ENCODE measurements at regions not wholly inside any gene's neighbourhood (a gene's known extent, or its start where the extent isn't known, plus 50 kb on each side); places are given as distances from the start of the nearest gene placed in this dataset.
"Not testable (repeated sequence)": the region's sequence is repeated elsewhere in the genome, so short reads cannot be mapped to it uniquely, and the experiment has no call there.

DNA sequence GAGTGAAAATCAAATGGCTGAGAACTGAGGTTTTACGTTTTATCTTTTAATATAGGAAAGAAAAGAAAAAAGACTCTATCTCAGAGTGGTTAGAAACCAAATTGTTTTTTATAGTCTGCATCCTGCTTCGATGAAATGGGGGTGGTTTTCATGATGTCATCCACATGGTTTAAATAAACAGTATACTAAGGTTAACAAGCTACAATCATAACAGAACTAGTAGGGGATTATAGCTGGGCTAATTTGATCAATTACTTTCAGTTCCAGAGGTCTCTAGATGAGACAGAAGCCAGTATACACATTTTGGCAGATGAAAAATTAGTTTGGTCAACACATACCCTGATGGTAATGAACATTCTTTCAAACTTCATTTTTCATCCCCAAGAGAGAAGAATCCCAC is 106.3 kb upstream of the SNX2 start:
- H3K4me3 ChIP-seq, result no peak overlapping the region
- no peaks in the 10 kb centered on the region for H3K9me3 ChIP-seq
- no peak for TF ChIP-seq EP300 (IDR thresholded peaks at IDR 0.05)
- TF ChIP-seq POLR2A (IDR thresholded peaks at IDR 0.05), result no peak
- TF ChIP-seq POLR2AphosphoS5 (IDR thresholded peaks at IDR 0.05), result no peak
- TF ChIP-seq, protein P1, sequence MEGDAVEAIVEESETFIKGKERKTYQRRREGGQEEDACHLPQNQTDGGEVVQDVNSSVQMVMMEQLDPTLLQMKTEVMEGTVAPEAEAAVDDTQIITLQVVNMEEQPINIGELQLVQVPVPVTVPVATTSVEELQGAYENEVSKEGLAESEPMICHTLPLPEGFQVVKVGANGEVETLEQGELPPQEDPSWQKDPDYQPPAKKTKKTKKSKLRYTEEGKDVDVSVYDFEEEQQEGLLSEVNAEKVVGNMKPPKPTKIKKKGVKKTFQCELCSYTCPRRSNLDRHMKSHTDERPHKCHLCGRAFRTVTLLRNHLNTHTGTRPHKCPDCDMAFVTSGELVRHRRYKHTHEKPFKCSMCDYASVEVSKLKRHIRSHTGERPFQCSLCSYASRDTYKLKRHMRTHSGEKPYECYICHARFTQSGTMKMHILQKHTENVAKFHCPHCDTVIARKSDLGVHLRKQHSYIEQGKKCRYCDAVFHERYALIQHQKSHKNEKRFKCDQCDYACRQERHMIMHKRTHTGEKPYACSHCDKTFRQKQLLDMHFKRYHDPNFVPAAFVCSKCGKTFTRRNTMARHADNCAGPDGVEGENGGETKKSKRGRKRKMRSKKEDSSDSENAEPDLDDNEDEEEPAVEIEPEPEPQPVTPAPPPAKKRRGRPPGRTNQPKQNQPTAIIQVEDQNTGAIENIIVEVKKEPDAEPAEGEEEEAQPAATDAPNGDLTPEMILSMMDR (IDR thresholded peaks at IDR 0.05), result no peak
- H3K27me3 ChIP-seq, result no peaks in the 10 kb centered on the region
- no peak for ATAC-seq
- no peaks in the 10 kb centered on the region for H3K36me3 ChIP-seq
- 33 to 37% methylated on average over 2 of the region's 2 CpGs for WGBS, 2 donors (ENCODE audit: low coverage in 1 of 2)
- H3K27ac ChIP-seq, result no peak overlapping the region
- no peaks in the 10 kb centered on the region for H3K4me1 ChIP-seq

DNA sequence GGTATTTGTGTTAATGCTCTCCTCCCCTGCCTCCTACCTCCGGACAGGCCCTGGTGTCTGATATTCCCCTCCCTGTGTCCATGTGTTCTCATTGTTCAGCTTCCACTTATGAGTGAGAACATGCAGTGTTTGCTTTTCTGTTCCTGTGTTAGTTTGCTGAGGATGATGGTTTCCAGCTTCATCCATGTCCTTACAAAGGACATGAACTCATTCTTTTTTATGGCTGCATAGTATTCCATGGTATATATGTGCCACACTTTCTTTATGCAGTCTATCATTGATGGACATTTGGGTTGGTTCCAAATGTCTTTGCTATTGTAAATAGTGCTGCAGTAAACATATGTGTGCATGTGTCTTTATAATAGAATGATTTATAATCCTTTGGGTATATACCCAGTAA is 105.2 kb upstream of the SNX2 start:
- H3K27me3 ChIP-seq, H3K27ac ChIP-seq, H3K9me3 ChIP-seq, ATAC-seq, H3K36me3 ChIP-seq, H3K4me1 ChIP-seq, H3K4me3 ChIP-seq: not testable (repeated sequence)
- 33 to 73% methylated on average over 1 of the region's 1 CpG for WGBS, 2 donors (ENCODE audit: low coverage in 1 of 2)

DNA sequence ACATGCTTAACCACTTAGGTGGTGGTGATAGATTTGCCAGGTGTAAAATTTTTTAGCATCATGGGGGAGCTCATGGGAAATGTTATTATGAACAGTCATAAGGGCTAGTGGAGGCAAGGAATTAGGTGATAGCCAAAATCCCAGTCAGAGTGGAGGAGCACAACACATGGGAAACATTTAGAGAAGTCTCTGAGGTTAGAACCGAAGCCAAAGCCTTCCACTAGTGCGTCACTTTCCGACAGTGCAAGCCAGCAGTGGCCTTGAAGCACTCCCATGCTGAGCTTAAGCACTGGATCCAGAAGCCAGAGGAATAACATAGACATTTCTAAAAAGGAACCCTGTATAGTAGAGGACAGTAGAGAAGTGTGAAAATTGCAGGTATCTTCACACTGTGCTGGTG is 101.5 kb upstream of the SNX2 start:
- no peaks in the 10 kb centered on the region for H3K4me1 ChIP-seq
- ATAC-seq, result peak; percentile 65
- peaks cover 5% of the 10 kb centered on the region for H3K27me3 ChIP-seq
- 57 to 79% methylated on average over 3 of the region's 3 CpGs for WGBS, 2 donors (ENCODE audit: low coverage in 1 of 2)
- H3K9me3 ChIP-seq, result no peaks in the 10 kb centered on the region
- H3K36me3 ChIP-seq, result no peaks in the 10 kb centered on the region
- no peak overlapping the region for H3K4me3 ChIP-seq
- no peak overlapping the region for H3K27ac ChIP-seq
- TF ChIP-seq POLR2AphosphoS5 (IDR thresholded peaks at IDR 0.05) (no peak), POLR2A (IDR thresholded peaks at IDR 0.05) (no peak), EP300 (IDR thresholded peaks at IDR 0.05) (no peak)
- TF ChIP-seq, protein P1 (IDR thresholded peaks at IDR 0.05), result no peak

DNA sequence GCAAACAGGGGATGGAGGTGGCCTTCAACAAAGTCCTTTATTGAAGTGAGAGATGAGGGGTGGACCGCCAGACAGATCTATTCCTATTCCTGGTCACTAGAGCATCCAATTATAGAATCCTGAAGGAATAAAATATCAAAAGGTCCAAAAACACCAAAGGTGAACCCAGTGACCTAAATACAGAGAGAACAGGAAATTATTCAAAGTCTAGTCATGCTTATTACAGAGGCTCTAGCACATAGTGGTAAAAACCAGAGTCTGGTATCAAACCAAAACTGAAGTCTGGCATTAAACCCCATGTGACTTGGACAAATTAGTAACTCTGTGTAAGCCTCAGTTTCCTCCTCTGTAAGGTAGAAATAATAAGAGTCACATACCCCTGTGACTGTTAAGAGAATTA is 100.5 kb upstream of the SNX2 start:
- no peak for ATAC-seq
- no peak overlapping the region for H3K4me3 ChIP-seq
- WGBS, 2 donors (ENCODE audit: low coverage in 1 of 2), result 100% methylated on average over 1 of the region's 1 CpG; no CpG with 5 or more reads in 1 of the 2 donors
- peaks cover 5% of the 10 kb centered on the region for H3K27me3 ChIP-seq
- TF ChIP-seq POLR2AphosphoS5 (IDR thresholded peaks at IDR 0.05), result no peak
- no peaks in the 10 kb centered on the region for H3K9me3 ChIP-seq
- no peaks in the 10 kb centered on the region for H3K4me1 ChIP-seq
- no peak overlapping the region for H3K27ac ChIP-seq
- H3K36me3 ChIP-seq, result no peaks in the 10 kb centered on the region

DNA sequence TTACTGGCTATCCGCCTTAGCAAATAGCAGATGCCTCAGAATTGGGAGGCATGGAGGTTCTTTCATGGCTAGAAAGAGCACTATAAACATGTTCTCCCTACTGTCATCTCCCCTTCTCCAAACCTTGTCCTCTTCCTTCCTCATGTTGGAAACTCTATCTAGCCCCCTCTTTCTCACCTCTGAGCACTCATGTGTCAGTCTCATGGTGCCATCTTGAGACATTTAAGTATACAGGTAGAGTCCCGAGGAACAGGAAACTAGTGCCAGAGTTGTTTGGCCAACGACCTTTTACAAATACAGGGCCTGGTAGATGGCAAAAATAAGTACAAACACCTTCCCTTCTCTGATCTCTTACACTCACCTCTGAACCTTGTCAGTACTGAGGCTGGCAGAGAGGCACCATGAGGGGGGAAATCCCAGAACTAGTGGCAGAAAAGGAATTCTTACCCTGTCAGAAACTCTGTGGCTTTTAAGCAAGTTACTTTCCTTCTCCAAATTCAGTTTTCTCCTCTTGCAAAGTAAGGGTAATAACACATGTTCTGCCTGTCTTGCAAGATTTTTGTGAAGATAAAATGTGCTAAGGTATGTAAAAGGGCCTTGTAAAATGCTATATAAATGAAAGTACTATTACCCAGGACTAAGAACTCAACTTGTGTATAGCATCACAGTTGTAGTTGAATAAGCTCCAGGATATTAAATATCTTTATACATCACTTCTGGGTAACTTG is 94.1 kb upstream of the SNX2 start:
- H3K27me3 ChIP-seq, result peaks cover 4% of the 10 kb centered on the region
- ATAC-seq, result no peak
- no peak for TF ChIP-seq POLR2AphosphoS5 (IDR thresholded peaks at IDR 0.05)
- TF ChIP-seq, protein P1 (IDR thresholded peaks at IDR 0.05), result no peak
- TF ChIP-seq POLR2A (IDR thresholded peaks at IDR 0.05), result no peak
- no peak for TF ChIP-seq EP300 (IDR thresholded peaks at IDR 0.05)
- no peaks in the 10 kb centered on the region for H3K36me3 ChIP-seq
- no peaks in the 10 kb centered on the region for H3K4me1 ChIP-seq
- no peak overlapping the region for H3K4me3 ChIP-seq
- WGBS, 2 donors (ENCODE audit: low coverage in 1 of 2), result 67 to 69% methylated on average over 2 to 3 of the region's 3 CpGs
- no peaks in the 10 kb centered on the region for H3K9me3 ChIP-seq
- no peak overlapping the region for H3K27ac ChIP-seq

DNA sequence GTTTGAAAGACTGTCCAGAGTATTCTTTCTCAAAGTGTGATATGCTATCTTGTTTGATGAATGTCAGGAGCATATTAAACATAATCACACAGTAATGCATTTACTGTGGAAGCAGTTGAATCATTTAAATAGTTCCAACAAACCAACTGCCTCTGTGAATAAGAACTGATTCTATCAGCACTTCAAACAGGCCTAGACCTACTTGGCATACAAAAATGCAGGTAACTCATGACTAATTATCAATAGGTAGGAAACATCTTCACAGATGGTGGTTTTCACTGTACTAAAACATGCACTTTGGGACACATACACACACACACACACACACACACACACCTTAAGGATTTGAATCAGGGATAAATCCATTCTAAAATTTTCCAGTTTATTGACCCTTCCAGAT is 91.2 kb upstream of the SNX2 start:
- ATAC-seq, result no peak
- no peaks in the 10 kb centered on the region for H3K9me3 ChIP-seq
- no peak overlapping the region for H3K27ac ChIP-seq
- H3K4me3 ChIP-seq, result no peak overlapping the region
- no peaks in the 10 kb centered on the region for H3K36me3 ChIP-seq
- TF ChIP-seq EP300 (IDR thresholded peaks at IDR 0.05) (no peak), POLR2A (IDR thresholded peaks at IDR 0.05) (no peak), POLR2AphosphoS5 (IDR thresholded peaks at IDR 0.05) (no peak)
- TF ChIP-seq, protein P1 (IDR thresholded peaks at IDR 0.05), result no peak
- H3K27me3 ChIP-seq, result no peaks in the 10 kb centered on the region
- no peaks in the 10 kb centered on the region for H3K4me1 ChIP-seq

All from gastroesophageal sphincter (tissue), 4 donors.